Activated CD8-positive, alpha-beta memory T cell treated with anti-CD3 and anti-CD28 coated beads for 48 hours (primary cell): ENCODE measurements at regions not wholly inside any gene's neighbourhood (a gene's known extent, or its start where the extent isn't known, plus 50 kb on each side); places are given as distances from the start of the nearest gene placed in this dataset.
"Not testable (repeated sequence)": the region's sequence is repeated elsewhere in the genome, so short reads cannot be mapped to it uniquely, and the experiment has no call there.

Experiments used
- DNase-seq, 3 experiments: peaks; one replicate each; pipeline ENCODE4 v3.0.0-alpha.2; 2020; ENCODE audit warnings: low read depth in 2 of 3, low spot score in 2 of 3

DNA sequence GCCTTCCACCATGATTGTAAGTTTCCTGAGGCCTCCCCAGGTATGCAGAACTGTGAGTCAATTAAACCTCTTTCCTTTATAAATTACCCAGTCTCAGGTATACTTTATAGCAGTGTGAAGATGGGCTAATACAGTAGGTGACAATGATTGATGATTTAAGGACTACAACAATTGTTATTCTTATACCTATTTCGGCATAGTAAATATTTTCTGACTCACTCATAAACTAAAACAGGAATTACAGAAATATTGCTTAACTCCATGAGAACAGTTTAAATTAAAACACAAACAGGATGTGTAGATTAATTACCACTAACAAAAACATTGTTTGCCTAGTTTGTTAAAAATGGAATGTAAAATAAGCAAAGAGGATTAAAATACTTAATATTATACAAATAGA lies 839.9 kb downstream of the LTN1 start:
- DNase-seq = no peak

DNA sequence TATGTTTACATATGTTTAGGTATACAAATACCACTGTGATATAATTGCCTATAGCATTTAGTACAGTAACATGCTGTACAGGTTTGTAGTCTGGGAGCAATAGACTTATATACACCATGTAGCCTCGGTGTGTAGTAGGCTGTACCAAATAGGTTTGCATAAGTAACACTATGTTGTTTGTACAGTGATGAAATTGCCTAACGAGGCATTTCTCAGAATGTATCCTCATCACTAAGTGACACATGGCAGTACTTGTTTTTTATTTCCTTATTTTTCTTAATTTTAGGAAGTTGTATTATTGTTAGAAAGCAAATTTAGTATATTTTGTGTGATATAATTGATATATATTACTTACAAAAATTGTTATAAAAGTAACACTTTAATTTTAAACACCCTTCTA lies 840.9 kb downstream of the LTN1 start:
- no peak for DNase-seq

- no peak for DNase-seq
Measured at GRCh38 chr21:28150778-28151177, 841.9 kb downstream of the LTN1 start.

- no peak for DNase-seq
Measured at GRCh38 chr21:28148400-28149064, 844.1 kb downstream of the LTN1 start.

GRCh38 chr21:28144653-28145052 lies 848.0 kb downstream of the LTN1 start:
- DNase-seq = no peak

DNA sequence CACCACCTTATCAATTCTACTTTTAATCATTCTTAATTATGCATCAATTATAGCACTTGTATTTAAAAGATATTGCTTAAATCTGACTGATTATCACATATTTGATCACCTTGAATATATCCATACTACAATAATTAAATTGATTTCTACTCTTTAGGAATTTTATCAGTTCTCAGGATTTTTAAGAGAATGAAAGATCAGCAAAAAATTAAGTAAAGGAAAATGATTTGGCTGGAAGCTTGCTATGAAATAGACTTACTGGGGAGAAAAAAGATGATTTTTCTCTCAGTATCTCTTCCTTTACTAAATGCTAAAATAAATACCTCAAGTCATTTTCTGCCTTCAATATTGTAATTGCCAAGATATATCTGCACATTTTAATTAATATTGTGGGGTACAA lies 848.6 kb downstream of the LTN1 start:
- DNase-seq = no peak

DNA sequence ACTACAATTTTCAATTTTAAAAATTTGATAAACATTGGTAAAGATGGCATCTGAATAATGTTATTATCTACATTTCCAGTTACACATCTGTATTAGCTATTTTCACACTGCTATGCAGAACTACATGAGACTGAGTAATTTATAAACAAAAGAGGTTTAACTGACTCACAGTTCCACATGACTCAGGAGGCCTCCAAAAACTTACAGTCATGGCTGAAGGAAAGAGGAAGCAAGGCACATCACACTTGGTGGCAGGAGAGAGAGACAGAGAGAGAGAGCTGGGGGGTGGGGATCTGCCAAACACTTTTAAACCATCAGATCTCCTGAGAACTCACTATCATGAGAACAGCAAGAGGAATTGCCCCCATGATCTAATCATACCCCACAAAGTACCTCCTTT lies 850.0 kb downstream of the LTN1 start:
- no peak for DNase-seq

GRCh38 chr21:28138272-28138671 lies 854.4 kb downstream of the LTN1 start:
- no peak for DNase-seq

GRCh38 chr21:28136656-28137255 lies 855.9 kb downstream of the LTN1 start:
- no peak for DNase-seq

DNA sequence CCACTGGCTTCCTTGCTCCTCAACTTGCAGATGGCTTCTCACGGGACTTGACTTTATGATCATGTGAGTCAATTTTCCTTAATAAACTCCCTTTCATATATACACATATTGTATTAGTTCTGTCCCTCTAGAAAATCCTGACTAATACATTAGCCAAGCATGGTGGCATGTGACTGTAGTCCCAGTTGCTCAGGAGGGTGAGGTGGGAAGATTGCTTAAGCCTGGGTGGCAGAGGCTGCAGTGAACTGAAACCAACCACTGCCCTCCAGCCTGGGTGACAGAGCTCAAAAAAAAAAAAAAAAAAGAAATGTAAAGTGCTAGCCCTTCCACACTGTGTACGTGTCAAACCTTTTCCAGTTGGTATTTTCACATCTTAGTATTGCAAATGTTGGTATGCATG lies 857.0 kb downstream of the LTN1 start:
- DNase-seq = no peak

GRCh38 chr21:28133116-28133515 lies 859.6 kb downstream of the LTN1 start:
- no peak for DNase-seq

DNA sequence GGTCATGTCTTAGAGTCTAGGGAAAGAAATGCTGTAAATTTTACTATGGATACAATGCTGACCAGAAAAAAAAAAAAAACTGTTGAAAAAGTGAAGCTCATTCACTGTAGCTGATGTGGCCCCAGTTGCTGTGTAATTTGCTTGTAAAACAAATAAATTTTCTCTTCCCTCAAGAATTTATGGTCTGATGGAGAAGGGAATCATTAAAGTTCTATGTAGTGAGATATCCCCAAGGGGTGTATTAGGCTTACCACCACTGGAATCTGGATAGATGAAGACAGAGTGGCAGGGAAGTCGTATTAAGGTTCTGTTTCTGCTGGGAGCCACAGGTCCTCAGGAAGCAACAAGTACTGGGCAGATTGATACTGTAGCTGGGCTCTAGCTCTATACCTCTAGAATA lies 860.0 kb downstream of the LTN1 start:
- DNase-seq = no peak

GRCh38 chr21:28127175-28127785 lies 865.4 kb downstream of the LTN1 start:
- no peak for DNase-seq

GRCh38 chr21:28126521-28127174 lies 866.0 kb downstream of the LTN1 start:
- no peak for DNase-seq

- DNase-seq = no peak
Measured at GRCh38 chr21:28124541-28124940, 868.1 kb downstream of the LTN1 start.

DNA sequence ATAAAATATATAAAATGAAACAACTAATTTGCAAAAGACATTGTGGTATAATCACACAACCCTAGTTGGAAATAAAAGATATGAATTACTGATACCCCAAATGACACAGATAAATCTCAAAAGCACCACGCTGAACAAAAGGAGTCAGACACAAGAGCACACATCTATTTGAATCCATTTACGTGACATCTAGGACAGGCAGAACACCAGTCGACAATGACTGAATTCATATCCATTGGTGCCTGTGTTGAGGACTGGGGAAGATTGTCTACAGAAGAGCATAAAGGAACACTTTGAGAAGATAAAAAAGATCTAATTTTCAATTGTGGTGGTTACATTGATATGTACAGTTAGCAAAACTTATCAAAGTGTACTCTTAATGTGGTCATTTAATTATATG lies 874.1 kb downstream of the LTN1 start:
- no peak for DNase-seq

GRCh38 chr21:28114986-28115385 lies 877.7 kb downstream of the LTN1 start:
- not testable (repeated sequence) for DNase-seq

DNA sequence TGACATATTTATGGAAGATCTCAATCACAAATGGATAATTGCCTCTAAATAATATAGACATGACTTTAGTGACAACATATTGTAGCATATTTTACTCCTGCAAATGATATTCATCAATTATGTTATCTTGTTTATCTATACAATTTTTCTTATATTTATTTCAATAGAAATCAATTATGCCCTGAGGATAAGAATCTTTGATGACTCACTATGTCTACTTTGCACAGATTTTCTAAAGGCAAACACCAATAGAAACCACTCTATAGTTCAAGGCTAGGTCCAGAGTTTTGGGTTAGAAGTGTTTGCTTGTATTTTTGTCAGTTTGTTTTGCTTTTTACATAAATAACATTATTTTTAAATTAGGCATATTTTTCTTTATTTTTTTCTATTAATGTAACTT lies 879.0 kb downstream of the LTN1 start:
- DNase-seq = no peak

- DNase-seq = no peak
Measured at GRCh38 chr21:28112511-28112910, 880.2 kb downstream of the LTN1 start.

GRCh38 chr21:28111151-28111619 lies 881.5 kb downstream of the LTN1 start:
- DNase-seq = no peak

DNA sequence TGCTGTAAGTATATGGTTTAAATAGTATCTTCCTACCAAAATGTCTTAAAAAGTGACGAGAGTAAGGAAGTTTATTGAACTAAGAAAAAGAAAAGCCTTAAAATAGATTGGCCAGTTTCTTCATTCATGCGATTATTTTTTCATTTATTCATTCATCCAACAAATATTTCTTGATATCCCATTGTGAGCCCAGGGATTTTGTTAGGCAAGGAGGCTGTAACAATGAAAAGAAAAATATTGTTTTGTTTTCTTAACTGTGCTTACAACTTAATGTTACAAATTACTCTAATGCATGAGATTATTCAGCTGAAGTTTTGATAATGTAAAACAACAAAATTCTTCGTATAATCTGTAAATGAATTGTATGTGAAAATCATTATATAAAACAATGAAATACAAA lies 882.0 kb downstream of the LTN1 start:
- DNase-seq = no peak

GRCh38 chr21:28110074-28110473 lies 882.6 kb downstream of the LTN1 start:
- no peak for DNase-seq
